ENCODE measurements at regions not wholly inside any gene's neighbourhood (a gene's known extent, or its start where the extent isn't known, plus 50 kb on each side); places are given as distances from the start of the nearest gene placed in this dataset.

DNA sequence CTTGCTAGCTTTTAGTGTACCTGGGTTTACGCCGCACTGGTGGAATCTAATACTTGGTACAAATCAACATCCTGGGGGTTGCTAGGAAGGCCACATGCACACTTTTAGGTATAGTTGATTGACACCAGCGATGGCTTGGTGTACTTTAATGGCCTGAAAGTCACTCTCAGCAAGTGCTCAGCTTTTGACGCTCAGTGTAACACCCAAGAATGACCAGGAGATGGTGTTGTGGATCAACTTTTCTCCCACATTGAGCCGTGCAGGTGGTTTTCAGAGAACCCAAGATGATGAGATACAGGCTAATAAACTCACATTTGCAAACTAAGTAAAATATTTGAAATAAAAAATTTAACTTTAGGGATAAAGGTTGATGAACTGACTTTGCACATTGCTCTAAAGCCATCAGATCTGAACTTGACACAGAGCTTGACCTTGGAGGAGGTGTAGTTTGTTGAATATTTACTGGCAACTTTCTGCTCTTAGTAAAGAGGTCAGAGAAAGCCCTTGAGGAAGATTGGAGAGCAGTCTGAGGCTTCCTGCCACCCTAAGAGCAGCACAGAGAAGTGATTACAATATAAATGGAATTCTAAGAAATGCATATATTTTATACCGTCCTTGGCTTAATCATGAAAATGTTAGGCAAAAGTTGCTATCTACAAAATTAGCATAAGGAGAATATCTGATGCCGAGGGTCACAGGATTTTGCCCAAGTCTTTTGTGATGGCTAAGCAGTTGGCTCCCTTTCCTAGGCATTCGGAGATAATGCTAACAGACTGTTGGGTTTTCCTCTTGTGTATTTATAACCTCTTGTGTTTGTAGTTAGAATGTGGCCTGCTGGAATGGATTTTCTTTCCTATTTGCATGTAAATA is 143.4 kb upstream of the RASGRP1 start:
- peaks cover 30% of the 10 kb centered on the region for H3K27me3 Mint-ChIP-seq

DNA sequence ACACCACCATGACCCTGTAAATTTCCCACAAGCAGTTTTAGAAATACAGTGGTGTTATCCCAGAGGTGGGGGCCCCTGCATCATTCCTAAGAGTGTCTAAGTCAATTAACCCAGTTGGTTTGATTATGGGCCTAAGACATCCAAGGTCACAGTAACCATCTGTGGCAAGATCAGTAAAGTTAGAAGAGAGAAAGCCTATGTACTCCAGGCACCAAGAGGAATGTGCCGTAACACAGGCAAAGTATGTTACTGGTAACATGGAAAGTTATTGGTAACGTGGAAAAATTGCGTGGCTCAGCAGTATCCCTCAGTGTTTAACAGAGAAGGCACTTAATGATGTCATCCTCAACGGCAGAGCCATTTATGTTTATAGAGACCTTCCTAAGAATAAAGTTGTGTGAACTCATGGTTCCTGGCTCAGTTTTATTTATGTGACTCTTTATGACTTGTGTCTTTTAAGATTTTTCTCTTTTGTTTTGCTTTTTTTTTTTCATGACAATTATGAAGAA is 144.1 kb upstream of the RASGRP1 start:
- DNase-seq (ENCODE audit: extremely low spot score, unreplicated experiment): no peak
- Mint-ChIP-seq H3K27me3 (peaks cover 30% of the 10 kb centered on the region), H3K4me3 (no peak overlapping the region), H3K4me1 (ENCODE audit: unreplicated experiment) (peaks cover 12% of the 10 kb centered on the region), H3K36me3 (no peaks in the 10 kb centered on the region), H3K27ac (no peak overlapping the region), H3K9me3 (no peaks in the 10 kb centered on the region)
- TF ChIP-seq, protein P1, sequence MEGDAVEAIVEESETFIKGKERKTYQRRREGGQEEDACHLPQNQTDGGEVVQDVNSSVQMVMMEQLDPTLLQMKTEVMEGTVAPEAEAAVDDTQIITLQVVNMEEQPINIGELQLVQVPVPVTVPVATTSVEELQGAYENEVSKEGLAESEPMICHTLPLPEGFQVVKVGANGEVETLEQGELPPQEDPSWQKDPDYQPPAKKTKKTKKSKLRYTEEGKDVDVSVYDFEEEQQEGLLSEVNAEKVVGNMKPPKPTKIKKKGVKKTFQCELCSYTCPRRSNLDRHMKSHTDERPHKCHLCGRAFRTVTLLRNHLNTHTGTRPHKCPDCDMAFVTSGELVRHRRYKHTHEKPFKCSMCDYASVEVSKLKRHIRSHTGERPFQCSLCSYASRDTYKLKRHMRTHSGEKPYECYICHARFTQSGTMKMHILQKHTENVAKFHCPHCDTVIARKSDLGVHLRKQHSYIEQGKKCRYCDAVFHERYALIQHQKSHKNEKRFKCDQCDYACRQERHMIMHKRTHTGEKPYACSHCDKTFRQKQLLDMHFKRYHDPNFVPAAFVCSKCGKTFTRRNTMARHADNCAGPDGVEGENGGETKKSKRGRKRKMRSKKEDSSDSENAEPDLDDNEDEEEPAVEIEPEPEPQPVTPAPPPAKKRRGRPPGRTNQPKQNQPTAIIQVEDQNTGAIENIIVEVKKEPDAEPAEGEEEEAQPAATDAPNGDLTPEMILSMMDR (conservative IDR thresholded peaks at IDR 0.05): no peak

More for the DNA sequence above, 143.4 kb upstream of the RASGRP1 start:
- Mint-ChIP-seq H3K4me3 (no peak overlapping the region), H3K36me3 (no peaks in the 10 kb centered on the region), H3K4me1 (ENCODE audit: unreplicated experiment) (peaks cover 12% of the 10 kb centered on the region), H3K9me3 (no peaks in the 10 kb centered on the region), H3K27ac (no peak overlapping the region)
- TF ChIP-seq, protein P1 (conservative IDR thresholded peaks at IDR 0.05): peak; percentile 90
- DNase-seq (ENCODE audit: extremely low spot score, unreplicated experiment): no peak

DNA sequence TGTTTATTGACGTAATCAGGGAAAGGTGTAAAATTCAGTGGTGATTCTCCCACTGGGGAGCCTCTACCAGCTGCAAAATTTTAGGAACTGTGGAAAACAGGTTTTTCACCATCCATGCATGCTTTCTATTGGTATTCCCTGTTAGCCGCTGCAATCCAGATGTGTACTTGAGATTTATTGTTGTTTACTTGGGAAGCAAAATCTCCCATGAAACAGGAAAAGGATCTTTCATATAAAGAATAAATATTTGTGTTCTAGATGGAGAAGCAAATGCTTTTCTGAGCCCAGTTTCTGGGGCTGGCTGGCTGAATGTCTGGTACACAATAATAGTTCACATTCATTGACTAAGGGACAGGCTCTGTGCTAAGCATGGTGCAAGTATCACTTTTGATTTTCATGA is 144.6 kb upstream of the RASGRP1 start:
- H3K36me3 Mint-ChIP-seq: no peaks in the 10 kb centered on the region
- peaks cover 12% of the 10 kb centered on the region for H3K4me1 Mint-ChIP-seq (ENCODE audit: unreplicated experiment)
- TF ChIP-seq, protein P1 (conservative IDR thresholded peaks at IDR 0.05): no peak
- H3K4me3 Mint-ChIP-seq: no peak overlapping the region
- no peaks in the 10 kb centered on the region for H3K9me3 Mint-ChIP-seq
- H3K27ac Mint-ChIP-seq: no peak overlapping the region
- H3K27me3 Mint-ChIP-seq: peaks cover 30% of the 10 kb centered on the region
- DNase-seq (ENCODE audit: extremely low spot score, unreplicated experiment): no peak

DNA sequence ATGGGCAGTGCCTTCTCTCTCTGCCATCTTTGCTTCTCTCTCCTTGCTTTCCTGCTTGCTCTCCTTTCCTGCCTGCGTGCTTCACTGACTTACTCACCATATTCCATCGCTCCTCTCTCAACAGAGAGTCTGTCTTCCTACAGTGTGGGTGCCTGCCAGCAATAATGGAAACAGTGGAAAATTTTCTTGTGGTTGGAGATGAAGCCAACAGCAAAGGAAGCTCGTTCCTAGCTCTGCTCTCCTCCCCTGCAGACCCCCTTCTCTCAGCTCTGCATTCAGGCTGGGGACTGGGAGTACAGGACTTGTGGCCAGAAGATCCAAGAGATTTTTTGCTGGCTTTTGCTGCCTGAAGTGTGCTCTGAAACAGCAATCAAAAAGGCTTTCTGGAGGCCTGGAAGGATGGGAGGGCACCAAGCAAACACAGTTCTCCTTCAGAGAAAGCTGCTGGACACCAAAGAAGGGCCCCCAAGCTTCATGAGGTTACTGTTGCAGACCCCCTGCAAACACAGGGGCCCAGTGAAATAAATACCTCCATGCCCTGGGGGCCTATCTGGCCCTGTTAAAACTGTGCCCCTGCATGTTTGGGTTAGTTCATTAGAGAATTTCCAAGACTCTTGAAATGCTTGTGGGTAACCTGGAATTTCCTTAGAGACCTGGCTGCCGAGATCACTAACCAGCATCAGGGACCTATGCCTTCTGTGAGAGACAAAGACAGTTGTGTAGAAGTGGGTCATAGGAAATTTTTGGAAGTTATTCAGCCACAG is 149.9 kb upstream of the RASGRP1 start:
- Mint-ChIP-seq H3K27me3 (peaks cover 5% of the 10 kb centered on the region), H3K27ac (no peak overlapping the region), H3K4me3 (no peak overlapping the region), H3K36me3 (no peaks in the 10 kb centered on the region), H3K4me1 (ENCODE audit: unreplicated experiment) (no peaks in the 10 kb centered on the region), H3K9me3 (no peaks in the 10 kb centered on the region)
- TF ChIP-seq, protein P1 (conservative IDR thresholded peaks at IDR 0.05): no peak
- DNase-seq (ENCODE audit: extremely low spot score, unreplicated experiment): no peak

DNA sequence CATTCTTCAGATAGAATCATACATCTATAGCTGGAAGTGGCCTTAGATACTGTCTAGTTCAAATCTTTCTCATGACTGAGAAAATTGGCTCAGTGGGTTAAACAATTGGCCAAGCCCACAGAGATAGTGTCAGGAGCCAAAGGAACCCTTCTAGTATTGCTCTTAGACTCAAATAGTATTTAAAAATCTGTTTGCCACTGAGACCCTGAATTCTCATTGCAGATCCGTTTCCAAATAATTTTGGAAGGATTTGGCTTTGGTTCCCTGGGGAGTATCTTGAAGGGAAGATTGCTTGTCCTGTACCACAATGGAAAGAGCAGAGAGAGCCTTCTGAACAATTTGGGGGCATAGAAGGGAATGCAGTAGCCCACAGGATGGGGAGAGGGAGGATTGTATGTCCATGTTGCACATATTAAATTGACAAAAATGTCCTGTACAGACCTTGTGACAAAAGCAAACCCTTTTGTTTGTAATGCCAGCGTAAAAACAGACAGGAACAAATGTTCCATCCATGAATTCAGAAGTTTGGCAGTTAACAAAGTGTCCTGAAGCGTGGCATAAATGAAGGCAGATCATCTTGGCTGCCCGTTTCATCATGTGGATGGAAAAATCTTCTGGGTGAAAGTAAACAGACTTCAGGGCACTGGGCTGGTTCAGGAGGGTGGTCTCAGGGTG is 156.4 kb upstream of the RASGRP1 start:
- no peak for DNase-seq (ENCODE audit: extremely low spot score, unreplicated experiment)
- Mint-ChIP-seq H3K27ac (no peak overlapping the region), H3K9me3 (peaks cover 4% of the 10 kb centered on the region), H3K4me1 (ENCODE audit: unreplicated experiment) (no peaks in the 10 kb centered on the region), H3K4me3 (no peak overlapping the region), H3K36me3 (no peaks in the 10 kb centered on the region), H3K27me3 (no peaks in the 10 kb centered on the region)
- TF ChIP-seq, protein P1 (conservative IDR thresholded peaks at IDR 0.05): no peak
